GM12878 (cell line): ENCODE measurements at regions not wholly inside any gene's neighbourhood (a gene's known extent, or its start where the extent isn't known, plus 50 kb on each side); places are given as distances from the start of the nearest gene placed in this dataset.

ENCODE experiments used
- CBFB ChIP-seq: IDR thresholded peaks from 2 replicates; pipeline ENCODE4 v1.6.1; 2016; ENCODE audit warnings: antibody characterized with exemption, low read depth
- DPF2 ChIP-seq: fragments of 450-650 bp; IDR thresholded peaks from 2 replicates; pipeline ENCODE4 v1.6.1; 2017; ENCODE audit warnings: mild to moderate bottlenecking
- KAT2A ChIP-seq: conservative IDR thresholded peaks from 2 replicates; pipeline ENCODE4 v1.6.1; 2011; ENCODE audit warnings: low read depth, low read length; ENCODE audit not compliant: control insufficient read depth
- NR2C2 ChIP-seq: IDR thresholded peaks from 2 replicates; pipeline ENCODE4 v1.6.1; 2011; ENCODE audit warnings: borderline replicate concordance, low read depth; ENCODE audit not compliant: control insufficient read depth, insufficient read length
- POLR2AphosphoS2 ChIP-seq: IDR thresholded peaks from 2 replicates; pipeline ENCODE4 v1.6.1; 2011; ENCODE audit warnings: low read depth, mild to moderate bottlenecking, low read length, improper control_type of control experiment, moderate library complexity
- RBBP5 ChIP-seq: fragments of 200-600 bp; sonication (generic); conservative IDR thresholded peaks from 2 replicates; pipeline ENCODE4 v1.6.1; 2016
- REST ChIP-seq: IDR thresholded peaks from 2 replicates; pipeline ENCODE4 v1.6.1; 2012; ENCODE audit warnings: mild to moderate bottlenecking, low read depth, low read length
- SUZ12 ChIP-seq: fragments of 200-600 bp; sonication (generic); IDR thresholded peaks from one replicate; pipeline ENCODE4 v1.6.1; 2018; ENCODE audit warnings: antibody characterized with exemption, mild to moderate bottlenecking; ENCODE audit not compliant: unreplicated experiment
- TAF1 ChIP-seq: IDR thresholded peaks from 2 replicates; pipeline ENCODE4 v1.6.1; 2011; ENCODE audit warnings: mild to moderate bottlenecking, low read depth, low read length, borderline replicate concordance
- WRNIP1 ChIP-seq: IDR thresholded peaks from 2 replicates; pipeline ENCODE4 v1.6.1; 2011; ENCODE audit warnings: low read depth, low read length, improper control_type of control experiment, borderline replicate concordance
- ZSCAN29 ChIP-seq: fragments of 450-650 bp; IDR thresholded peaks from 2 replicates; pipeline ENCODE4 v1.6.1; 2017; ENCODE audit warnings: mild to moderate bottlenecking, moderate library complexity
- ZZZ3 ChIP-seq: IDR thresholded peaks from 2 replicates; pipeline ENCODE4 v1.6.1; 2011; ENCODE audit warnings: low read depth; ENCODE audit not compliant: control insufficient read depth, insufficient read length
- TF ChIP-seq, protein P1 (sequence below), 3 experiments: IDR thresholded peaks in 2 of 3; conservative IDR thresholded peaks in 1 of 3; 2 replicates each; pipeline ENCODE4 v1.5.1; 2011; ENCODE audit warnings: low read depth in 3 of 3, low read length in 3 of 3, mild to moderate bottlenecking in 3 of 3, control low read depth in 2 of 3, moderate library complexity in 2 of 3, inconsistent platforms in 1 of 3, mixed read lengths in 1 of 3; ENCODE audit not compliant: control insufficient read depth in 2 of 3, insufficient read depth in 1 of 3; ENCODE audit errors: extremely low read depth in 1 of 3
- TF ChIP-seq, protein P2 (sequence below): IDR thresholded peaks from 2 replicates; pipeline ENCODE4 v1.6.1; 2011; ENCODE audit warnings: borderline replicate concordance, low read depth, mild to moderate bottlenecking, moderate library complexity, low read length; ENCODE audit not compliant: insufficient read depth, poor library complexity, severe bottlenecking
- TF ChIP-seq, protein P3 (sequence below): IDR thresholded peaks from 2 replicates; pipeline ENCODE4 v1.6.1; 2012; ENCODE audit warnings: low read depth, low read length, improper control_type of control experiment

GRCh38 chr9:129467004-129467588 is 153.8 kb downstream of the C9orf50 start (continued):
- TF ChIP-seq, protein P1, sequence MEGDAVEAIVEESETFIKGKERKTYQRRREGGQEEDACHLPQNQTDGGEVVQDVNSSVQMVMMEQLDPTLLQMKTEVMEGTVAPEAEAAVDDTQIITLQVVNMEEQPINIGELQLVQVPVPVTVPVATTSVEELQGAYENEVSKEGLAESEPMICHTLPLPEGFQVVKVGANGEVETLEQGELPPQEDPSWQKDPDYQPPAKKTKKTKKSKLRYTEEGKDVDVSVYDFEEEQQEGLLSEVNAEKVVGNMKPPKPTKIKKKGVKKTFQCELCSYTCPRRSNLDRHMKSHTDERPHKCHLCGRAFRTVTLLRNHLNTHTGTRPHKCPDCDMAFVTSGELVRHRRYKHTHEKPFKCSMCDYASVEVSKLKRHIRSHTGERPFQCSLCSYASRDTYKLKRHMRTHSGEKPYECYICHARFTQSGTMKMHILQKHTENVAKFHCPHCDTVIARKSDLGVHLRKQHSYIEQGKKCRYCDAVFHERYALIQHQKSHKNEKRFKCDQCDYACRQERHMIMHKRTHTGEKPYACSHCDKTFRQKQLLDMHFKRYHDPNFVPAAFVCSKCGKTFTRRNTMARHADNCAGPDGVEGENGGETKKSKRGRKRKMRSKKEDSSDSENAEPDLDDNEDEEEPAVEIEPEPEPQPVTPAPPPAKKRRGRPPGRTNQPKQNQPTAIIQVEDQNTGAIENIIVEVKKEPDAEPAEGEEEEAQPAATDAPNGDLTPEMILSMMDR (IDR thresholded peaks at IDR 0.05 in 2 of 3, conservative IDR thresholded peaks at IDR 0.05 in 1 of 3; ENCODE audit: control insufficient read depth in 2 of 3, extremely low read depth in 1 of 3, insufficient read depth in 1 of 3, low read depth in 3 of 3, low read length in 3 of 3), result no peak
- no peak for TF ChIP-seq RBBP5
- TF ChIP-seq NR2C2, result no peak
- TF ChIP-seq, protein P2, sequence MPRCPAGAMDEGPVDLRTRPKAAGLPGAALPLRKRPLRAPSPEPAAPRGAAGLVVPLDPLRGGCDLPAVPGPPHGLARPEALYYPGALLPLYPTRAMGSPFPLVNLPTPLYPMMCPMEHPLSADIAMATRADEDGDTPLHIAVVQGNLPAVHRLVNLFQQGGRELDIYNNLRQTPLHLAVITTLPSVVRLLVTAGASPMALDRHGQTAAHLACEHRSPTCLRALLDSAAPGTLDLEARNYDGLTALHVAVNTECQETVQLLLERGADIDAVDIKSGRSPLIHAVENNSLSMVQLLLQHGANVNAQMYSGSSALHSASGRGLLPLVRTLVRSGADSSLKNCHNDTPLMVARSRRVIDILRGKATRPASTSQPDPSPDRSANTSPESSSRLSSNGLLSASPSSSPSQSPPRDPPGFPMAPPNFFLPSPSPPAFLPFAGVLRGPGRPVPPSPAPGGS, result no peak
- TF ChIP-seq TAF1, result no peak
- TF ChIP-seq KAT2A, result no peak
- TF ChIP-seq DPF2, result no peak
- no peak for TF ChIP-seq SUZ12
- TF ChIP-seq, protein P3, sequence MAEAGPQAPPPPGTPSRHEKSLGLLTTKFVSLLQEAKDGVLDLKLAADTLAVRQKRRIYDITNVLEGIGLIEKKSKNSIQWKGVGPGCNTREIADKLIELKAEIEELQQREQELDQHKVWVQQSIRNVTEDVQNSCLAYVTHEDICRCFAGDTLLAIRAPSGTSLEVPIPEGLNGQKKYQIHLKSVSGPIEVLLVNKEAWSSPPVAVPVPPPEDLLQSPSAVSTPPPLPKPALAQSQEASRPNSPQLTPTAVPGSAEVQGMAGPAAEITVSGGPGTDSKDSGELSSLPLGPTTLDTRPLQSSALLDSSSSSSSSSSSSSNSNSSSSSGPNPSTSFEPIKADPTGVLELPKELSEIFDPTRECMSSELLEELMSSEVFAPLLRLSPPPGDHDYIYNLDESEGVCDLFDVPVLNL, result no peak
- TF ChIP-seq WRNIP1, result no peak
- no peak for TF ChIP-seq ZZZ3
- TF ChIP-seq ZSCAN29, result no peak
- no peak for TF ChIP-seq POLR2AphosphoS2
- no peak for TF ChIP-seq CBFB
- no peak for TF ChIP-seq REST
